ENCODE measurements at regions not wholly inside any gene's neighbourhood (a gene's known extent, or its start where the extent isn't known, plus 50 kb on each side); places are given as distances from the start of the nearest gene placed in this dataset.

DNA sequence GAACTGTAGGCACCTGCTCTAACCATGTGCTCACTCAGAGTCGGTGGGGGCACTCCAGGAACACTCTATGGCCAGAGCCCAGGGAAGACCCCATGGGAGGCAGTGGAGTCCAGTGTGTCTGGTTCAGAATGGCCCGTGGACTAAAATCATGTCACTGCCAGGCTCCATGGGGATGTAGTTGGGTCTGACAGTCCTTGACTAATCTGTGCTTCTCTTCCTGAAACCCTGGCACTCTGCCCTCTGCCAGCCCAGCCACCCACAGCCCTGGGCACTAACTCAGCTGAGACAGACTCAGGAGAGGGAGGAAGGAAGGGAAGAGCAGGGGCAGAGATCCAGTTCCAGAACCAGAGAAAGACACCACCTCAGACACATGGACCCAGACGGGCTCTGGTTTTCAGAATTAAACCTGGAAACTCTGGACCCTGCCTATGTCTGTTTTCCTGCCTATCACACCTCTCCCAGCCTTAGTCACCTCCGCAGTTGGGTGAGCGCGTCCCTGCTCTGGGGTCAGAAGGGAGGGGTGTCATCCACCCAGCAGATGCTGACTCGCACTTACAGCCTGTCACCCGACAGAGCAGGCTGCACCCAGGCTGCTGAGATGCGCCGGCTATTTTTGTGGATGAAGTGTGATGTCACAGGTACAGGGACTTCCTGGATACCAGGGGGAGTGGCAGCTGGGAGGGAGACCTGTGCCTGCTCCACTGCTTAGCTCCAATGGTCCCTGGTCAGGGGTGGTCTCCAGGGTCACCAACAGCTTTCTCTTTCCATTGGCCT lies 56.8 kb upstream of the INSYN1 start:
- Mint-ChIP-seq H3K9me3 (ENCODE audit: unreplicated experiment) (no peaks in the 10 kb centered on the region), H3K36me3 (ENCODE audit: insufficient read depth, unreplicated experiment) (no peaks in the 10 kb centered on the region), H3K4me3 (ENCODE audit: unreplicated experiment) (no peak overlapping the region), H3K27me3 (ENCODE audit: insufficient read depth, unreplicated experiment) (no peaks in the 10 kb centered on the region), H3K4me1 (ENCODE audit: insufficient read depth, unreplicated experiment) (no peaks in the 10 kb centered on the region), H3K27ac (ENCODE audit: low read depth, unreplicated experiment) (no peak overlapping the region)
- ChIA-PET POLR2A (interaction anchor here (0.6 kb wide), 1 partner anchor 53 kb away, joined by 3 read pairs; no protein-coding TSS in a partner anchor), CTCF (interaction anchor here (0.6 kb wide), 1 partner anchor 504 kb away, joined by 6 read pairs; no protein-coding TSS in a partner anchor)
- intact Hi-C loops (cut with micrococcal nuclease) = no loop called here
- TF ChIP-seq, protein P1, sequence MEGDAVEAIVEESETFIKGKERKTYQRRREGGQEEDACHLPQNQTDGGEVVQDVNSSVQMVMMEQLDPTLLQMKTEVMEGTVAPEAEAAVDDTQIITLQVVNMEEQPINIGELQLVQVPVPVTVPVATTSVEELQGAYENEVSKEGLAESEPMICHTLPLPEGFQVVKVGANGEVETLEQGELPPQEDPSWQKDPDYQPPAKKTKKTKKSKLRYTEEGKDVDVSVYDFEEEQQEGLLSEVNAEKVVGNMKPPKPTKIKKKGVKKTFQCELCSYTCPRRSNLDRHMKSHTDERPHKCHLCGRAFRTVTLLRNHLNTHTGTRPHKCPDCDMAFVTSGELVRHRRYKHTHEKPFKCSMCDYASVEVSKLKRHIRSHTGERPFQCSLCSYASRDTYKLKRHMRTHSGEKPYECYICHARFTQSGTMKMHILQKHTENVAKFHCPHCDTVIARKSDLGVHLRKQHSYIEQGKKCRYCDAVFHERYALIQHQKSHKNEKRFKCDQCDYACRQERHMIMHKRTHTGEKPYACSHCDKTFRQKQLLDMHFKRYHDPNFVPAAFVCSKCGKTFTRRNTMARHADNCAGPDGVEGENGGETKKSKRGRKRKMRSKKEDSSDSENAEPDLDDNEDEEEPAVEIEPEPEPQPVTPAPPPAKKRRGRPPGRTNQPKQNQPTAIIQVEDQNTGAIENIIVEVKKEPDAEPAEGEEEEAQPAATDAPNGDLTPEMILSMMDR (IDR thresholded peaks at IDR 0.05; ENCODE audit: unreplicated experiment) = no peak
- BruUV-seq (replicated peaks) = no TSS peak
- DNase-seq (ENCODE audit: unreplicated experiment) = peak; percentile 34

DNA sequence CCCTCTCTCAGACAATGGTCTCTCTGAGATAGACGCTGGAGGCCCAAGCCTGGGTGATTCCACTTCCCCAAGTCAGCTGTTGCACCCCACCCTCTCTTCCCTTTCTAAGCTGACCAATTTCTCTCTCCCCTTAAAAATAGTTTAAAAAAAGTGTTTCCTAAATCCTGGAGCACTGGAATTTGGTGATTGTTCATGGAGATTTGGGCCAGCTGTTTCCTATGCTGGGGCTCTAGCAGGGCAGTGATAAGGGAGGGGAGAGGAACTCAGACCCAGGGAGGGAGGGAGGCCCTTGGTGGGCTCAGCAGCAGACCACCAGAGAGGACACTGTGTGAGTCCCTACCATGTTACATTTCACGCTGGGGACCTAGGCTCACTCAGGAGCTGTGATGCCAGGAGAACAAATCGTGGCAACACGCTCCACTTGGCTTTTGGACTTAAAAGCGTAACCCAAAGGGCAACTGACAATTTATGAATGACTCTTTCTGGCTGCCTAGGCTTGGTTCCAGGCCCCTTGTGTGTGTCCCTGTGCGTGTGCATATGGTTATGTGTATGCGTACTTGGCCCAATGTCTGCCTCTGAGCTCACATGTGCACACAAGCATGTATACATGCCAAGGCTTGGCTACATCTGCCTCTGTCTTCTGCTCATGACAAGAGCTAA lies 59.8 kb upstream of the INSYN1 start:
- TF ChIP-seq, protein P1 (IDR thresholded peaks at IDR 0.05; ENCODE audit: unreplicated experiment) = no peak
- POLR2A ChIA-PET = no interaction called here
- intact Hi-C loops (cut with micrococcal nuclease) = no loop called here
- Mint-ChIP-seq H3K27ac (ENCODE audit: low read depth, unreplicated experiment) (no peak overlapping the region), H3K9me3 (ENCODE audit: unreplicated experiment) (no peaks in the 10 kb centered on the region), H3K27me3 (ENCODE audit: insufficient read depth, unreplicated experiment) (peaks cover 1% of the 10 kb centered on the region), H3K4me3 (ENCODE audit: unreplicated experiment) (no peak overlapping the region), H3K36me3 (ENCODE audit: insufficient read depth, unreplicated experiment) (no peaks in the 10 kb centered on the region), H3K4me1 (ENCODE audit: insufficient read depth, unreplicated experiment) (no peaks in the 10 kb centered on the region)
- CTCF ChIA-PET = interaction anchor here (0.7 kb wide), 1 partner anchor 242 kb away, joined by 3 read pairs; no protein-coding TSS in a partner anchor
- BruUV-seq (replicated peaks) = no TSS peak
- DNase-seq (ENCODE audit: unreplicated experiment) = no peak

DNA sequence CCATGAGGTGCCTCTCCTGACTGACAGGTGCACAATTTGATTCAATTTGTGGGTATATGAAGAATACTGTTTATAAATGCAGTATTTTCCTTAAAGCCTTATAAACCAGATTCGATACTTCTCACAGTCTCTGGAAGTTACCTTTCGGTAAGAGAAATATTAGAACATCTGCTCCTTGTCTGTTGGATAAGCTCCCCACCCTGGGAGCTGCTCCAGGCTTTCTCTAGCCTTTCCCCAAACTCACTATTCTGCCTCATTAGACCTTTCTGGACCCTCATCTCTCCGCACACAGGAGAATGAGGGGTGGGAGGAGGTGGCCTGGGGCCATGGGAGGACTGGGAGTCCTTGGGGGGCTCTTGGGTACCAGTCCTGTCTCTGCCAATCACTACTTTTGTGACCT lies 59.8 kb upstream of the TBC1D21 start:
- TF ChIP-seq, protein P1 (IDR thresholded peaks at IDR 0.05; ENCODE audit: unreplicated experiment) = no peak
- peaks cover 8% of the 10 kb centered on the region for H3K27me3 Mint-ChIP-seq (ENCODE audit: insufficient read depth, unreplicated experiment)
- no peaks in the 10 kb centered on the region for H3K4me1 Mint-ChIP-seq (ENCODE audit: insufficient read depth, unreplicated experiment)
- intact Hi-C loops (cut with micrococcal nuclease) = no loop called here
- CTCF ChIA-PET = no interaction called here
- POLR2A ChIA-PET = no interaction called here
- H3K4me3 Mint-ChIP-seq (ENCODE audit: unreplicated experiment) = no peak overlapping the region
- H3K36me3 Mint-ChIP-seq (ENCODE audit: insufficient read depth, unreplicated experiment) = no peaks in the 10 kb centered on the region
- H3K9me3 Mint-ChIP-seq (ENCODE audit: unreplicated experiment) = peaks cover under 1% of the 10 kb centered on the region
- no peak for DNase-seq (ENCODE audit: unreplicated experiment)
- no TSS peak for BruUV-seq (replicated peaks)
- H3K27ac Mint-ChIP-seq (ENCODE audit: low read depth, unreplicated experiment) = no peak overlapping the region

DNA sequence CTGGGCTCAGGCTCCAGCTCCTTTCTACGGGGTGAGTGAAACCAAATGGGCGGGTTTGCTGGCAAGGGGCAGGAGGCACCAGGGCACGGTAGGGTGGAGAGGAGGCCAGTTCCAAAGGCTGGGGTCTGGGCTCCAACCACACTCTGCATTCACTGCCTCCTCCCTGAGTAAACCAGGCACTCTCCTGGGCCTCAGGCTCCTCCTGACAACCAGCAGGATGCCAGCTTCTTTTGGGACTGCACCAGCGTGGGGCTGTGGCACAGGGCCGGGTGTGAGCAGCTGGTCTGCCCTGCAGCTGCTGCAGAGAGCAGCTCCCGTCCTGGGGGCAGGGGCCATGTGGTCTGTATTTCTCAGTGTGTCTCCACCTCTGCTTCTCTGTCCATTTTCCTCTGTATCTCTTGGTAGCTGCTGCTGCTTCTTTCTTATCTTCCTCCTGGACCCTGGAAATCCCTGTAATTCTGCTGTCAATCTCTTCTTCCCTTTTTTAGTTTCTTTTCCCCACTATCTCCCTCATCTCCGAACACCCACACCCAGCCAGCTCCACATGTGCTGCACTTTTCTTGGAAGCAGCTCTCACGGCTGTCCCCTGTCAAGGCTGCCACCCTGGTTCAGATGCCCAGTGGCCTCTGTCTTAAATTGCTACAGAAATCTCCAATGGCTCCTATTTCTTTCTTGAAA lies 54.9 kb upstream of the TBC1D21 start:
- BruUV-seq (replicated peaks) = no TSS peak
- TF ChIP-seq, protein P1 (IDR thresholded peaks at IDR 0.05; ENCODE audit: unreplicated experiment) = no peak
- H3K36me3 Mint-ChIP-seq (ENCODE audit: insufficient read depth, unreplicated experiment) = no peaks in the 10 kb centered on the region
- intact Hi-C loops (cut with micrococcal nuclease) = no loop called here
- no peaks in the 10 kb centered on the region for H3K4me1 Mint-ChIP-seq (ENCODE audit: insufficient read depth, unreplicated experiment)
- H3K27ac Mint-ChIP-seq (ENCODE audit: low read depth, unreplicated experiment) = no peak overlapping the region
- CTCF ChIA-PET = no interaction called here
- DNase-seq (ENCODE audit: unreplicated experiment) = no peak
- H3K27me3 Mint-ChIP-seq (ENCODE audit: insufficient read depth, unreplicated experiment) = peaks cover 50% of the 10 kb centered on the region
- POLR2A ChIA-PET = interaction anchor here (0.7 kb wide), 1 partner anchor 165 kb away, joined by 3 read pairs; no protein-coding TSS in a partner anchor
- peaks cover 8% of the 10 kb centered on the region for H3K9me3 Mint-ChIP-seq (ENCODE audit: unreplicated experiment)
- no peak overlapping the region for H3K4me3 Mint-ChIP-seq (ENCODE audit: unreplicated experiment)

All from MCF 10A (cell line).